ENCODE measurements at regions not wholly inside any gene's neighbourhood (a gene's known extent, or its start where the extent isn't known, plus 50 kb on each side); places are given as distances from the start of the nearest gene placed in this dataset.

DNA sequence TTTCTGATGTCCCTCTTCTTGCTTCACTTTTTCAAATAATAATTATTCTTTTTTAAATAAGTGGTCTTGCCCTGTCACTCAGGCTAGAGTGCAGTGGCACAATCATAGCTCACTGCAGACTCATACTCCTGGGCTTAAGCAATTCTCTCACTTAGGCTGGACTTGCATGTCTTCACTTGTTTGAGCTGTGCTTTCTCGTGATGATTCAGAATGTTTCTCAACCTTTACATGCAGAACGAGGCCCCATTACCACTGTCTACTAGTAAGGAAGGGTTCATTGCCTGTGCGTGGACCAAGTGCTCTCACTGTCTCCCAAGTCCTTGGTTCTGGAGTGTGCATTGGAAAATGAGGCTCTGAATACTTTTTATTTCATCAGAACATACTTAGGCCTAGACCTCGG, 468.6 kb upstream of the COBL start:
- TF ChIP-seq, protein P1, sequence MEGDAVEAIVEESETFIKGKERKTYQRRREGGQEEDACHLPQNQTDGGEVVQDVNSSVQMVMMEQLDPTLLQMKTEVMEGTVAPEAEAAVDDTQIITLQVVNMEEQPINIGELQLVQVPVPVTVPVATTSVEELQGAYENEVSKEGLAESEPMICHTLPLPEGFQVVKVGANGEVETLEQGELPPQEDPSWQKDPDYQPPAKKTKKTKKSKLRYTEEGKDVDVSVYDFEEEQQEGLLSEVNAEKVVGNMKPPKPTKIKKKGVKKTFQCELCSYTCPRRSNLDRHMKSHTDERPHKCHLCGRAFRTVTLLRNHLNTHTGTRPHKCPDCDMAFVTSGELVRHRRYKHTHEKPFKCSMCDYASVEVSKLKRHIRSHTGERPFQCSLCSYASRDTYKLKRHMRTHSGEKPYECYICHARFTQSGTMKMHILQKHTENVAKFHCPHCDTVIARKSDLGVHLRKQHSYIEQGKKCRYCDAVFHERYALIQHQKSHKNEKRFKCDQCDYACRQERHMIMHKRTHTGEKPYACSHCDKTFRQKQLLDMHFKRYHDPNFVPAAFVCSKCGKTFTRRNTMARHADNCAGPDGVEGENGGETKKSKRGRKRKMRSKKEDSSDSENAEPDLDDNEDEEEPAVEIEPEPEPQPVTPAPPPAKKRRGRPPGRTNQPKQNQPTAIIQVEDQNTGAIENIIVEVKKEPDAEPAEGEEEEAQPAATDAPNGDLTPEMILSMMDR (IDR thresholded peaks at IDR 0.05) = no peak
- TF ChIP-seq POLR2A (IDR thresholded peaks at IDR 0.05) (no peak), EP300 (IDR thresholded peaks at IDR 0.05) (no peak)
